SU-DHL-6 (cell line): ENCODE measurements at regions not wholly inside any gene's neighbourhood (a gene's known extent, or its start where the extent isn't known, plus 50 kb on each side); places are given as distances from the start of the nearest gene placed in this dataset.

Source experiments
- EZH2phosphoT487 ChIP-seq: fragments of 200-600 bp; sonication (generic), shearing (Covaris generic); conservative IDR thresholded peaks from 2 replicates; pipeline ENCODE4 v1.6.1; 2018; ENCODE audit warnings: mild to moderate bottlenecking, antibody characterized with exemption, low read length, moderate library complexity, mixed read lengths
- TF ChIP-seq, protein P1 (sequence below): fragments of 200-600 bp; sonication (generic); IDR thresholded peaks from one replicate; pipeline ENCODE4 v1.5.1; 2017; ENCODE audit warnings: antibody characterized with exemption, mild to moderate bottlenecking, low read length, moderate library complexity; ENCODE audit not compliant: insufficient read depth, poor library complexity, severe bottlenecking

DNA sequence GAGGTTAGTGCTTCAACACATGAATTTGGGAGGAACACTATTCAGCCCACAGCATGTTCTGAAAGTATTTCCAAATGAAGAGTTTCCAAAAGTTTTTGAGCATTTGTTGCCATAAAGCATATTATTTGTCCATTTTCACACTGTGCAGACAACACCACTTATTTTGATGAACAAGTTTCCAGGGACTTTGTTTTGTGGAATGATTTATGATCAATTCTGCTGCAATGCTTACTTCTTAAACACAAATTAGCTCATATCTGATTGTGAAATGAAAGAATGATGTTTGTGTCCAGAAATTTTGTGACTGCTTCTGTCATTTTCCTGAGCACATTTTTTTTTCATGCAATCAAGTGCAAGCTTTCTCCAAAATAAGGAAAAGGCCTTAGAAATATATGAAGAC is 205.3 kb downstream of the RAP2A start:
- TF ChIP-seq, protein P1, sequence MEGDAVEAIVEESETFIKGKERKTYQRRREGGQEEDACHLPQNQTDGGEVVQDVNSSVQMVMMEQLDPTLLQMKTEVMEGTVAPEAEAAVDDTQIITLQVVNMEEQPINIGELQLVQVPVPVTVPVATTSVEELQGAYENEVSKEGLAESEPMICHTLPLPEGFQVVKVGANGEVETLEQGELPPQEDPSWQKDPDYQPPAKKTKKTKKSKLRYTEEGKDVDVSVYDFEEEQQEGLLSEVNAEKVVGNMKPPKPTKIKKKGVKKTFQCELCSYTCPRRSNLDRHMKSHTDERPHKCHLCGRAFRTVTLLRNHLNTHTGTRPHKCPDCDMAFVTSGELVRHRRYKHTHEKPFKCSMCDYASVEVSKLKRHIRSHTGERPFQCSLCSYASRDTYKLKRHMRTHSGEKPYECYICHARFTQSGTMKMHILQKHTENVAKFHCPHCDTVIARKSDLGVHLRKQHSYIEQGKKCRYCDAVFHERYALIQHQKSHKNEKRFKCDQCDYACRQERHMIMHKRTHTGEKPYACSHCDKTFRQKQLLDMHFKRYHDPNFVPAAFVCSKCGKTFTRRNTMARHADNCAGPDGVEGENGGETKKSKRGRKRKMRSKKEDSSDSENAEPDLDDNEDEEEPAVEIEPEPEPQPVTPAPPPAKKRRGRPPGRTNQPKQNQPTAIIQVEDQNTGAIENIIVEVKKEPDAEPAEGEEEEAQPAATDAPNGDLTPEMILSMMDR, result no peak
- TF ChIP-seq EZH2phosphoT487, result no peak
